Endothelial cell (in vitro differentiated cells): ENCODE measurements at regions not wholly inside any gene's neighbourhood (a gene's known extent, or its start where the extent isn't known, plus 50 kb on each side); places are given as distances from the start of the nearest gene placed in this dataset.

Source experiments
- DNase-seq: peaks from one replicate; pipeline ENCODE4 v3.0.0; 2021; ENCODE audit warnings: low spot score
- H3K27ac Mint-ChIP-seq: one replicate; pipeline ENCODE4 v1.8.0; 2021; ENCODE audit warnings: mixed read lengths, inconsistent platforms; ENCODE audit not compliant: unreplicated experiment
- H3K27me3 Mint-ChIP-seq: one replicate; pipeline ENCODE4 v1.8.0; 2021; ENCODE audit warnings: mild to moderate bottlenecking, moderate library complexity, mixed read lengths, inconsistent platforms; ENCODE audit not compliant: unreplicated experiment
- H3K36me3 Mint-ChIP-seq: one replicate; pipeline ENCODE4 v1.8.0; 2021; ENCODE audit warnings: mild to moderate bottlenecking, low read depth, mixed read lengths, inconsistent platforms; ENCODE audit not compliant: unreplicated experiment
- H3K4me1 Mint-ChIP-seq: one replicate; pipeline ENCODE4 v1.8.0; 2021; ENCODE audit warnings: mild to moderate bottlenecking, mixed read lengths, inconsistent platforms; ENCODE audit not compliant: unreplicated experiment
- H3K4me3 Mint-ChIP-seq: one replicate; pipeline ENCODE4 v1.8.0; 2021; ENCODE audit warnings: mild to moderate bottlenecking, mixed read lengths, inconsistent platforms; ENCODE audit not compliant: unreplicated experiment
- H3K9me3 Mint-ChIP-seq: one replicate; pipeline ENCODE4 v1.8.0; 2021; ENCODE audit warnings: mixed read lengths, inconsistent platforms; ENCODE audit not compliant: unreplicated experiment
- TF ChIP-seq, protein P1 (sequence below): fragments of 200-600 bp; sonication (generic); IDR thresholded peaks from one replicate; pipeline ENCODE4 v1.5.0; 2021; ENCODE audit warnings: antibody characterized with exemption; ENCODE audit not compliant: unreplicated experiment

DNA sequence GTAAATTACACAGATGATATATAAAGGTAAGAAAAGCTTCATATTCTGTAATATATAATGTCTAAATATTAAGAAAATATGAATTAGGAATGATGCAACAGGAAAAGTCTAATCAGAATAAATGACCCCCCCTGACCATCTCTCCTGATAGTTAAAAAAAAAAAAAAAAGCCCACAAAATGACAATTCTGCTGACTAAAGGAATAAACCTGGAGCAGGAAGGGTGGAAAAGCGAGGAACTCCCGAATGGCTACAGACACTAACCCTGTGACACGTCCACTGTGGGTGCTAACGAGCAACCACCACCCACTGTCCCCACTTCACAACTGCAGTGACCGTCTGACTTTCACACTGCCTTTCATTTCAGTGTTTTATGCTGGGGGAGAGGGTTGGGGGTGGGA, 67.6 kb upstream of the FOXQ1 start:
- Mint-ChIP-seq H3K27ac (no peak overlapping the region), H3K9me3 (no peaks in the 10 kb centered on the region)
- TF ChIP-seq, protein P1, sequence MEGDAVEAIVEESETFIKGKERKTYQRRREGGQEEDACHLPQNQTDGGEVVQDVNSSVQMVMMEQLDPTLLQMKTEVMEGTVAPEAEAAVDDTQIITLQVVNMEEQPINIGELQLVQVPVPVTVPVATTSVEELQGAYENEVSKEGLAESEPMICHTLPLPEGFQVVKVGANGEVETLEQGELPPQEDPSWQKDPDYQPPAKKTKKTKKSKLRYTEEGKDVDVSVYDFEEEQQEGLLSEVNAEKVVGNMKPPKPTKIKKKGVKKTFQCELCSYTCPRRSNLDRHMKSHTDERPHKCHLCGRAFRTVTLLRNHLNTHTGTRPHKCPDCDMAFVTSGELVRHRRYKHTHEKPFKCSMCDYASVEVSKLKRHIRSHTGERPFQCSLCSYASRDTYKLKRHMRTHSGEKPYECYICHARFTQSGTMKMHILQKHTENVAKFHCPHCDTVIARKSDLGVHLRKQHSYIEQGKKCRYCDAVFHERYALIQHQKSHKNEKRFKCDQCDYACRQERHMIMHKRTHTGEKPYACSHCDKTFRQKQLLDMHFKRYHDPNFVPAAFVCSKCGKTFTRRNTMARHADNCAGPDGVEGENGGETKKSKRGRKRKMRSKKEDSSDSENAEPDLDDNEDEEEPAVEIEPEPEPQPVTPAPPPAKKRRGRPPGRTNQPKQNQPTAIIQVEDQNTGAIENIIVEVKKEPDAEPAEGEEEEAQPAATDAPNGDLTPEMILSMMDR: no peak

DNA sequence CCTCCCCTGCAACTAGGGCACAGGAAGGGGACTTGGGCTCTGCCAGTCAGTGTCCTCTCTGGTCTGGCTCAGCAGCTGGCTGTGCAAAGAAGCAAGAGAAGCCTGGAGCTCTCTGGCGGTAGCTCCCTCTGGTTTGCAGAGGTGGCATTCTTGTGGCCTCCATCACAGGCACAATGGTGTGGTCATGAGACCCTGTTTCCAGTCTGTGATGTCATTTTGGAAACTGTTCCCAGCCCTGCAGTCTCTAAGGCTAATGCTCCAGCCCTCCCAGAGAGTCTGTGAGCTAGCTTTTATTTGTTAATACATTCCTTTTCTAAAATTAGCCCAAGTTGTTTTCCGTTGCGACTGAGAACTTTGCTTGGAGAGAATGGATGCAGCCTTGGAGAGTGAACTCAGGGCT, 69.5 kb upstream of the FOXQ1 start:
- H3K4me1 Mint-ChIP-seq: no peaks in the 10 kb centered on the region
- TF ChIP-seq, protein P1: no peak

More for the DNA sequence above, 67.6 kb upstream of the FOXQ1 start:
- Mint-ChIP-seq H3K36me3 (no peaks in the 10 kb centered on the region), H3K27me3 (no peaks in the 10 kb centered on the region), H3K4me3 (no peak overlapping the region), H3K4me1 (no peaks in the 10 kb centered on the region)
- DNase-seq: no peak

DNA sequence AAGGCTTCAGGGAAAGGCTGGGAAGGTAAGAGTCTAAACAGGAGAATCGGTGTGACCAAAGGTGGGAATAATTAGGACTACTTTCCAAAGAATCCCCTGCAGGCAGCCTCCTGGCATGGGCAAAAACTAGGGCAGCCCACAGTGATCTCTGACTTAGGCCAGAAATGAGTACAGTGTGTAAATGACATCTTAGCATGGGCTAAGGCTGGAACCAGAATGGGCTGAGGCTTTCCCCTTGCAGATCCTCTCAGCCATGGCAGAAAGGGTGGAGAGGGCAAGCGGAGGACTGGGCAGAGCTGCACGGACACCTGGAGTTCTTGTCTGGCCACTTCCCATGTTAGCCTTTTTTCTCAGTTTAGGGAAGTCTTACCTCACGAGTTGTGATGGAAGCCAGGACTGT, 69.9 kb upstream of the FOXQ1 start:
- Mint-ChIP-seq H3K4me3 (no peak overlapping the region), H3K9me3 (no peaks in the 10 kb centered on the region)
- no peak for DNase-seq

More for the DNA sequence above, 69.5 kb upstream of the FOXQ1 start:
- Mint-ChIP-seq H3K36me3 (no peaks in the 10 kb centered on the region), H3K27ac (no peak overlapping the region), H3K4me3 (no peak overlapping the region), H3K27me3 (peaks cover 2% of the 10 kb centered on the region), H3K9me3 (no peaks in the 10 kb centered on the region)
- no peak for DNase-seq

DNA sequence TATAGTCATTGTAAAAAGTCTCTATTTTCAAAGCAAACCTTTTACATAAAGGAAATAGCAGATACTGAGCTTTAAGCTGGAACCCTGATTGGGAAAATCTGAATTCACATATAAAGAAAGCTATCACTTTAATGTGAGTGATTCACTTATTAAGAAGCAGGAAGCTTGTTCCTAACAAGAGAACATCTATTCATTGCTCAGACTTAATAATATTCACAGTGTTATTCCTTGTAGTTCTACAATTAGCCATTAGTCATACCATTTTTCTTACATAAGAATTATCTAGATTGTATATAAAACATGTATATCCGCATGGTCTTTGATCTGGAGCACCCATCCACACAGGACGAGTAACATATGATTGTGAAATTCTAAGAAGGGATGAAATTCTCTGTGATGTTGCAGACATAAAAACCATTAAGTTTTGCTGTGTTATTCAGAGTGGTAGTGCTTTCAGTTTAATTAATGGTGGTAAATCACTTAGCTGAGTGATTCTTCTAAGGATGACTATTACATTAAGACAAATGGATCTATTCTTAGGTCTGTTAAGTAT, 71.1 kb upstream of the FOXQ1 start:
- Mint-ChIP-seq H3K27me3 (peaks cover 4% of the 10 kb centered on the region), H3K27ac (no peak overlapping the region), H3K9me3 (no peaks in the 10 kb centered on the region), H3K4me3 (no peak overlapping the region), H3K36me3 (no peaks in the 10 kb centered on the region), H3K4me1 (no peaks in the 10 kb centered on the region)
- DNase-seq: no peak
- TF ChIP-seq, protein P1: no peak

More for the DNA sequence above, 69.9 kb upstream of the FOXQ1 start:
- H3K36me3 Mint-ChIP-seq: no peaks in the 10 kb centered on the region
- no peak overlapping the region for H3K27ac Mint-ChIP-seq
- TF ChIP-seq, protein P1: no peak
- H3K27me3 Mint-ChIP-seq: peaks cover 2% of the 10 kb centered on the region
- H3K4me1 Mint-ChIP-seq: no peaks in the 10 kb centered on the region

DNA sequence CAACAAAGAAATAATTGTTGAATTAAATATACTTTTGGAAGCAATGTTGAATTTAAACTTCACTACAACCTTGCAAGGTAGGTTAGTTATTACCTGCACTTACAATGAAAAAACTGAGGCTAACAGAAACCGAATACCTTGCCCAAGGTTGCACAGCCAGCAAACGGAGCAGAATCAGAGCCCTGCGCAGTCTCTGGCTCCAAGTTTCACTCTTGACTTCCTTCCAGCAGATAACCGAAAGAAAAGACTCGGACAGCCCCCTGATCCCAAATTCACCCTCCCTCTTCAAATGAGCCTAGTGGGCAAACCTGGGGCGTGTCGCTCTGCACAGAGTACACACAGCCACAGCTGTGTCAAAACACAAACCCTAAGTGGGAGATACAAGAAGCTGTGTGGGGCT, 72.1 kb upstream of the FOXQ1 start:
- H3K9me3 Mint-ChIP-seq: no peaks in the 10 kb centered on the region
- H3K27me3 Mint-ChIP-seq: peaks cover 4% of the 10 kb centered on the region
- H3K27ac Mint-ChIP-seq: no peak overlapping the region
- TF ChIP-seq, protein P1: no peak
- no peak for DNase-seq
- no peaks in the 10 kb centered on the region for H3K36me3 Mint-ChIP-seq
- H3K4me3 Mint-ChIP-seq: no peak overlapping the region
- no peaks in the 10 kb centered on the region for H3K4me1 Mint-ChIP-seq
